ENCODE measurements at regions not wholly inside any gene's neighbourhood (a gene's known extent, or its start where the extent isn't known, plus 50 kb on each side); places are given as distances from the start of the nearest gene placed in this dataset.

DNA sequence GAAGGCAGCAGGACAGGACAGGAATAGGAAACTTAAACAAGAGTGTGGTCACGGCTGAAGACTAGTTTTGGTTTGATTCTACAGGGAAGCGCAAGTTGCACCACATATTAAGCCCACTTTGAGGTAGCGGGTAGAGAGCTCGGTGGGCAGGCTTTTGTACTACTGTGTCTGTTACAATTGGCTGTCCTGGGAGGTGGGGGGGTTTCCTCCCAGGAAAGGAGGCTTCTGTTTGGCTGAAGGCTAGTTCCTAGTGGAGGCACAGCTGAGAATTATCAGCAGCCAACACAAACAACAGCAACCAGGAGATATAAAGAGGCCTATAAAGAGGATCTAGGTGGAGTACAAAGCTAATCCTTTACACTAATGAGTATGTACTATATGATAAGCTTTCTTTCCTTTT, 62.7 kb downstream of the ZNF648 start:
- TF ChIP-seq POLR2A (IDR thresholded peaks at IDR 0.05; ENCODE audit: low read length): no peak
- TF ChIP-seq GATA1 (IDR thresholded peaks at IDR 0.05; ENCODE audit: low read depth, low read length): no peak

Data from erythroblast (primary cell).